ENCODE measurements at regions not wholly inside any gene's neighbourhood (a gene's known extent, or its start where the extent isn't known, plus 50 kb on each side); places are given as distances from the start of the nearest gene placed in this dataset.

- Histone ChIP-seq H3K4me3 (no peak overlapping the region), H3K27ac (no peak overlapping the region), H3K27me3 (no peaks in the 10 kb centered on the region), H3K4me1 (no peaks in the 10 kb centered on the region), H3K9me3 (no peaks in the 10 kb centered on the region), H3K36me3 (no peaks in the 10 kb centered on the region)
- no peak for DNase-seq (ENCODE audit: low spot score in 2 of 2)
- 36% methylated on average over 1 of the region's 1 CpG for WGBS
- TF ChIP-seq POLR2AphosphoS5 (IDR thresholded peaks at IDR 0.05) (no peak), CTCF (IDR thresholded peaks at IDR 0.05) (no peak), EP300 (IDR thresholded peaks at IDR 0.05) (no peak), POLR2A (IDR thresholded peaks at IDR 0.05) (no peak)
These were observed 57.7 kb downstream of the SOX3 start for GRCh38 chrX:140447150-140447549.

DNA sequence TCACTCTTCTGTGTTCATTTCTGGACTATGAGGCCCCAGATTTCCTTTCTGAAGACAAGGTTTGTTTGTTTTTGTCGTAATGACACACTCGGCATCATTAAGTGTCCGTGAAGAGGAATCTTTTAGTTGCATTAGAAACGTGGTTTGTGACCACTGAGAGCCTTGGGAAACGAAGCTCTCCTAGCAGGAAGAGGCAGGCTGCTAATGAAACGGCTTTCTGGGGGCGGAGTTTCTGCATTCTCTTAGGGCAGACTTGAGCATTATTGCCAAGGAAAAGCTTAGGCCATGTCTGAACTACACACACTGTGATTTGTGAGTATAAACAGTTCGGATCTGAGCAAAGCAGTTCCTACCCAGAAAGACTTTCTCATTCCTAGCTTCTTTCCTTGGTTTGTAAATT lies 64.0 kb downstream of the SOX3 start:
- TF ChIP-seq EP300 (IDR thresholded peaks at IDR 0.05) (no peak), POLR2A (IDR thresholded peaks at IDR 0.05) (no peak), CTCF (IDR thresholded peaks at IDR 0.05) (no peak)
- no peaks in the 10 kb centered on the region for H3K4me1 ChIP-seq
- H3K9me3 ChIP-seq: no peaks in the 10 kb centered on the region
- no peak overlapping the region for H3K27ac ChIP-seq
- WGBS: 41% methylated on average over 8 of the region's 8 CpGs
- no peak for DNase-seq (ENCODE audit: low spot score in 2 of 2)
- no peak overlapping the region for H3K4me3 ChIP-seq
- no peaks in the 10 kb centered on the region for H3K36me3 ChIP-seq
- H3K27me3 ChIP-seq: peaks cover 10% of the 10 kb centered on the region

DNA sequence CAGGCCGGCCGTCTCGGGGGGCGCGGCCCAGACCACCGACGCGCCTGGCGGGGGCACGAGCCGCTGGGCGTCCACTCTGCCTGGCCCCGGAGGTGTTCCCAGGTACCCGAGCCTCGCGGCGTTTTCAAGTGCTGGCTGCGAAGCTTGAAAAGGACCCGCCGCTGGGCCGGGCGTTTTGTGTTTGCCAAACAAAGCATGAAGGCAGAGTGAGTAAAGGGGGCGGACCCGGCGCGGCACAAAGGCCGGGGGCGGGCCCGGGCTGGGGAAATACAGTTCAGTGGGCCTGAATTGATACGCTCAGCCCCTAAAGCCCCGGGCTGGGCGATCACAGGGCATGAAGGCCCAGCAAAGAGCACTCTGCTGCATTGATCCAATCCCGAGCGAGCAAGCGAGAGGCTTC lies 65.4 kb downstream of the SOX3 start:
- DNase-seq (ENCODE audit: low spot score in 2 of 2): no peak
- H3K4me3 ChIP-seq: no peak overlapping the region
- 48% methylated on average over 5 of the region's 35 CpGs for WGBS

DNA sequence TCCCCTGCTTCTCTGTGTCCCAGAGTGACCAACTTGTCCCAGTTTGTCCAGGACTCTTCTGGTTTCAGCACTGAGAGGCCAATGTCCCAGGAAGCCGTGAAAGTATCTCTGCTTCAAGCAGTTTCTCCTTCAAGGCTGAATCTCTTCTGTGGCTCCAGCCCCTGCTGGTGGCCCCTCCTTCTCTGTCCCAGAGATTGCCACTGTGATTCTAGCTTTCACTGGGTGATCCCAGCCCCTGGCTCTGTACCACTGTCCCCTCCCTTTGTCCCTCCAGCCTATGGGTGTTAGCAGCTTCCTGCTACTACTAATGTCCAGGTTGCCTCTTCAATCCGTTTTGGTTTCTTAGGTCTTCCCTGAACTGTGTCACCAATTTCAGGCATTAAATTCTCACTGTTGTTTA lies 70.5 kb downstream of the SOX3 start:
- TF ChIP-seq EP300 (IDR thresholded peaks at IDR 0.05): no peak
- TF ChIP-seq CTCF (IDR thresholded peaks at IDR 0.05): no peak
- TF ChIP-seq POLR2A (IDR thresholded peaks at IDR 0.05): no peak
- TF ChIP-seq POLR2AphosphoS5 (IDR thresholded peaks at IDR 0.05): no peak
- H3K4me3 ChIP-seq: no peak overlapping the region
- H3K9me3 ChIP-seq: no peaks in the 10 kb centered on the region
- H3K27me3 ChIP-seq: peaks cover 5% of the 10 kb centered on the region
- WGBS: 41% methylated on average over 2 of the region's 2 CpGs
- no peak for DNase-seq (ENCODE audit: low spot score in 2 of 2)
- no peaks in the 10 kb centered on the region for H3K36me3 ChIP-seq
- no peaks in the 10 kb centered on the region for H3K4me1 ChIP-seq
- no peak overlapping the region for H3K27ac ChIP-seq

More for the DNA sequence above, 65.4 kb downstream of the SOX3 start:
- H3K27ac ChIP-seq: no peak overlapping the region
- TF ChIP-seq CTCF (IDR thresholded peaks at IDR 0.05): no peak
- no peak for TF ChIP-seq POLR2A (IDR thresholded peaks at IDR 0.05)
- TF ChIP-seq EP300 (IDR thresholded peaks at IDR 0.05): no peak
- TF ChIP-seq POLR2AphosphoS5 (IDR thresholded peaks at IDR 0.05): no peak
- H3K9me3 ChIP-seq: no peaks in the 10 kb centered on the region
- peaks cover 10% of the 10 kb centered on the region for H3K27me3 ChIP-seq
- H3K4me1 ChIP-seq: no peaks in the 10 kb centered on the region
- H3K36me3 ChIP-seq: no peaks in the 10 kb centered on the region

GRCh38 chrX:140433582-140433981 lies 71.3 kb downstream of the SOX3 start:
- Histone ChIP-seq H3K36me3 (no peaks in the 10 kb centered on the region), H3K27me3 (no peaks in the 10 kb centered on the region), H3K4me1 (no peaks in the 10 kb centered on the region), H3K9me3 (no peaks in the 10 kb centered on the region), H3K4me3 (no peak overlapping the region), H3K27ac (no peak overlapping the region)
- TF ChIP-seq POLR2A (IDR thresholded peaks at IDR 0.05) (no peak), CTCF (IDR thresholded peaks at IDR 0.05) (no peak), POLR2AphosphoS5 (IDR thresholded peaks at IDR 0.05) (no peak), EP300 (IDR thresholded peaks at IDR 0.05) (no peak)
- no peak for DNase-seq (ENCODE audit: low spot score in 2 of 2)
- WGBS: 62% methylated on average over 4 of the region's 4 CpGs

All from suprapubic skin (tissue), 4 donors.